NB4 (cell line): ENCODE measurements at regions not wholly inside any gene's neighbourhood (a gene's known extent, or its start where the extent isn't known, plus 50 kb on each side); places are given as distances from the start of the nearest gene placed in this dataset.
"Not testable (repeated sequence)": the region's sequence is repeated elsewhere in the genome, so short reads cannot be mapped to it uniquely, and the experiment has no call there.

Experiments used
- CTCF ChIP-seq: IDR thresholded peaks from one replicate; pipeline ENCODE4 v1.5.1; 2012; ENCODE audit warnings: low read depth, low read length
- POLR2A ChIP-seq: IDR thresholded peaks from 2 replicates; pipeline ENCODE4 v1.6.1; 2011; ENCODE audit warnings: mild to moderate bottlenecking; ENCODE audit not compliant: insufficient read length; ENCODE audit errors: extremely low read depth

GRCh38 chr12:9407425-9407748 is 199.2 kb upstream of the PZP start:
- not testable (repeated sequence) for TF ChIP-seq POLR2A, CTCF
